ENCODE measurements at regions not wholly inside any gene's neighbourhood (a gene's known extent, or its start where the extent isn't known, plus 50 kb on each side); places are given as distances from the start of the nearest gene placed in this dataset.
A peak's percentile ranks its signal among the peaks of the same experiment; 100 is the strongest.
"Not testable (repeated sequence)": the region's sequence is repeated elsewhere in the genome, so short reads cannot be mapped to it uniquely, and the experiment has no call there.

DNA sequence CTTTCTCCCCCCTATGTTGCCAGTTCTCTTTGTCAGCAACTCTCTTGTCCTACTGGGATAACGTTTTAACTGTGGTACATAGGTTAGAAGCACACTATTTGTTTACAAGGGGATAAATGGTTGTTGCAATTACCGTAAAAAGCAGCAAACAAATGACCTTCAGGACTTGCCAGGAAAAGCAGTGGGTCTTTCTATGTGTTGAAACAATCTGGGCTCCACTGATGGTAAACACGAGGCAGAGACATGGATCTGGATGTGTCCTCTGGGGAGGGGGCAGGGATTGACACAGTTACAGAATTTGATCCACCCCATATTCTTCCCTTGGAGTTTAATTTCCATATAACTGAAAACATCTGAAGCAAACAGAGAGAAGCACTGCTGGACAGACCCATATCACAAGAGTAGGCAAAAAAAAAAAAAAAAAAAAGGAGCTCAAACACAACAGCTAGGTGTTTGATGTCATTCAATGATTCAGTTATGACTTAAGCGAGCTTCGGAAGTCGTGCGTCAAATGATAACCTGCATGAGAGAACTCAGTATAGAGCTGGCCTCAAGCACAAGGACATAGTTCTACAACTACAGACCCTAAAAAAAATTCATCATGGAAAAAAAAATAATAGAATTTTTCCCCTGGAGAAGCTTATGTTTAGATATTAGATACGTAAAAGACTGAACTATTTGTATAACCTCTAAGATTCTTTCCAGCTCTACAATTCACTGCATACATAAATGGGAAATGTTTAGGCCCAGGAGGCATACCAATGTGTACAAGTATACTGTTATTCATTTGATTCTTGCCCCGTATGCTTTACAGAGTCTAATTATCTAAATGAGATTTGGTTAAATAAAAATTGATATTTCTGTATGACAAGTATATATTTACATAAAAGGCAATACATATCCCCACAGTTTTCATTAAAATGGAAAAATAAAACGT is 127.7 kb downstream of the ALDH8A1 start:
- ATAC-seq: no peak

DNA sequence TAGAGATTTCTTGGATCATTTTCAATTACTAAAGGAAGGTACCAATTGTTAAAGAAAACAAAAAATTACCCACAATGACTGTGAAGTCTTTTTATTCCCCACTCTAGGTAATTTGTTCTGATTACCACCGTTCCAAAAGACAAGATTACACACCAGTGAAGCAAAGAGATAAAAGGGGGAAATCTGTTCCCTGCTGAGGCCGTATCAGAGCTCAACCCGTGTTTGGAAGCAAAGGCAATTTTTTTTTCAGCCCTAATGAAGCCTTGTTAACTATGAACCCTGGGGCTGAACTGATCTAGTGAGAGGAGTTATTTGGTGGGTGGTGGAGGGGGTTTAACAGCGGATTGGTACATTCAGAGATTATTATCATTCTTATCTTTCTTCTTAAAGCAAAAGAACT is 128.5 kb downstream of the ALDH8A1 start:
- no peak for ATAC-seq

DNA sequence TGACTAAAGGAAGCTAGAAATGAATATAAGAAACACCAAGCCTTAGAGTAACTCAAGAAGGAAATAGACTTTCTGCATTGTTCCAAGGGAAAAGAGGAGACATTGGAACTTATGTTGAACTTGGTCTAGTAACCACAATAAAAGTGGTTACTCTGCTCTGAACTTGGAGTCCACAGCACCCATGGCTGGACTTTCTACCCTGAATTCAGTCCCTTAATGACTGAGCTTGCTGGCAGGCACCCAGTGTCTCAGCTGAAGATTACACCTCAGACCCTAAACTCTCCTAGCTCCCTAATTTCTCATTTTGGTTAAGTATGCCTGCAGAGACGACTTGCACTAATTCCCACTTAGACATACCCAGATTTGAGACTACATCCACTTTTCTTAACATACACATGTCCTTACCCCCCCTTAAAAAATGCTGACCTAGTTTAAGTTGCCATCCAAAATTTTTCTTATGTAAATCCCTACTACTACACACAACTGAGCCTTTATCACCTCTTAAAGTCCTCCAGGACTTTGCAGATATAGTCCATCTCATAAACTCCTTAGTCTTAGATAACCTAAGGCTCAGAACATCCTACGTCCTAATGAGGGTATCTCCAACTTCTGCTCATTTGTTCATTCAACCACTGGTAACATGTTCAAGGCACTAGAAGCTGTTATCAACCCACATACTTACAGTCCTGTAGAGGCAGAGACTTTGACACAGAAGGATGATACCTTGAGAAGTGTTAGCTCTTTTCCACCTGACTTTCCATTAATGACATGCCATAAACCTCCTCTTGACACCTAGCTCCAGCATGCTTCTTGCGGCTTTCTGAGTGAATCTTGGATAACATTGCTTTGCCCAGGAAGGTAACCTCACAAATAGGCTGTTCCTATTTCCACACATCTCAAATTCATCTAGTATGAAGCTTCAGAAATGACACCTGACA is 129.8 kb downstream of the ALDH8A1 start:
- ATAC-seq: no peak

DNA sequence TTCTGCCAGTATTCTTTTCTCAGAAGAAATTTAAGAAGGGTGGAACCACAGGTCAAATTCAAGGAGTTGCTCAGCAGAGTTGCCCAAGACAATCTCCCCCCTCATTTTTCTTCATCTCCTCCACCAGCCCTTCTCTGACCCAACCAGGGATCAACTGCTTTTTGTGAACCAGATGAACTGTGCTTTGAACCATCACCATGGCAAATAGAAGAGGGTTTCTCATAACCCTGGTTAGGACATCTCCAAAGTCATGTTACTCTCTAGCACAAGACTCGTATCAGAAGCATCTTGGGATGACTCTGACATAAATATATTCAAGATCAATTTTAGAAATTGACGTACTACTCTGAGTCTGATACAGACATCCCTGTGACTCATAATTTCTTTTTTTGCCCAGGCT is 130.7 kb downstream of the ALDH8A1 start:
- ATAC-seq: no peak

DNA sequence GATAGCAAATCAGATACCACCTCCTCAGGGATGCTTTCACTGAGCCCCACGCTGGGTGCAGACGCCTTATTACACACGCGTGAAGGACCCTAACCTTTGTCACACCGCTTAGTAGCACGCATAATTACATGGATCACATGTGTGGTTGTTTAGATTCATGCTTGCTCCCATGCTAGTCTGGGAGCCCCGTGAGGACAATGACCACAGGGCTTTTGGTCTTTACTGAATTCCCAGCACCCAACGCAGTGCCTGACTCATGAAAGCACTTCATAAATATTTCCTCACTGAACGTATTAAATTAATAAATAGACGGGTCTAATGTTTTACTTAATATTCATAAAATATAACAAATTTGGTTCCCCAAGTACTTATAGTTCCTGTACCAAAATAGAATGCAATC is 132.5 kb downstream of the ALDH8A1 start:
- no peak for ATAC-seq

DNA sequence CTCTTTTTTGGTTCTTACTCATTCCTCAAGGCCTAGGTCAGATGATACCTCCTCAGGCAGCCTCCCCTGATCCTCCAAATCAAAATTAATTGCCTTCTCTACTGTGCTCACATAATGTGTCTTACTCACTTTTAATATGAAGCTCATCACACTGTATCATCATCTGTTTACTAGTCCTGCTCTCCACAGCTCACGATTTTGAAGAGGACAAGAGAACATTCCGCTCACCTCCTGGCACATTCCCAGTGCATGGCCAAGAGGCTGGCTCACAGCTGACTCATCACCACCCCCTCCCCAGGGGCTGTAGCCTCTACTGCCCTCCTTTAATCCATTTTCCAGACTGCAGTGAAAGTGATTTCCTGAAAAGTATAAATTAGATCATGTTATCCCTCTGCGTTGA is 133.1 kb downstream of the ALDH8A1 start:
- ATAC-seq: no peak

DNA sequence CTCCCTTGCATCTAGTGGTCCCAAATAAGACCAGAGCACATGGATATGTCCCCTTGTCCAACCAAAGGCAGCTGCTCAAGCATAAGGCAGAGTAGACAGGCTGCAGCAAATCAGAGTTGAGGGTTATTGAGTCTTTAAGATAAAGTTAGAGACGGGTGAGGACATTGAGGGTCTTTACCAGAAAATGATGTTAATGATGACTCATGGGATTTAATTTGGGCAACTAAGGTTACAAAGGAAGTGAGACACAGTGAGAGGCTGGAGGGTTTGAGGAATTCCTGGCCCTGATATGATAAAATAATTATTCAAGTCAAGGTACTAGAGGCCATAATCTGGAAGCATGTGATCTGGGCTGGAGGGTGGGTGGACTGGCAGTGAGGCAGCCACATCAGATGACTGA is 133.6 kb downstream of the ALDH8A1 start:
- no peak for ATAC-seq

DNA sequence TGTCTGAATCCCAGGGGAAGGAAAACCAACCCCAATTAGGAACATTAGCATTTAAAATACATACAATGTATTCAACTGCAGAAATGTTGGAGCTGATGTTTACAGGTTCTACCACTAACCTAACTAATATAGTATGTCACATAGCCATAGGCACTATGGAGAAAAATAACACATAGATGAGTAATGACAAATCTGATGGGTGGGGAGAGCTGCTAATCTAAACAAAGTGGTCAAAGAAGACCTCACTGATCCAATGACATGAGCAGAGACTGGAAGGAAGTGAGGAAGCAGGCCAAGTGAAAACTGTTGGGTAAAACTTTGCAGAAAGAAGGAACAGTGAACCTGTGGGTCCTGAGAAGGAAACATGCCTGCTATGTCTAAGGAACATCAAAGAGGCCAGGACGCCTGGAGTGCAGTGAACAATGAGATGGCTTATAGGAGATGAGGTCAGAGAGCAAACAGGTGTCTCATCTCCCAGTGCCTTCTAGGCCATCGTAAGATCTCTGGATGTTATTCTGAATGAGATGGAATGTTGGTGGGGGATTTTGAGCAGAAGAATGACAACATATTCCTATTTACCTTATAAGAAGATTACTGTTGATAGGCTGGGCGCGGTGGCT is 135.7 kb downstream of the ALDH8A1 start:
- ATAC-seq: peak; percentile 80

DNA sequence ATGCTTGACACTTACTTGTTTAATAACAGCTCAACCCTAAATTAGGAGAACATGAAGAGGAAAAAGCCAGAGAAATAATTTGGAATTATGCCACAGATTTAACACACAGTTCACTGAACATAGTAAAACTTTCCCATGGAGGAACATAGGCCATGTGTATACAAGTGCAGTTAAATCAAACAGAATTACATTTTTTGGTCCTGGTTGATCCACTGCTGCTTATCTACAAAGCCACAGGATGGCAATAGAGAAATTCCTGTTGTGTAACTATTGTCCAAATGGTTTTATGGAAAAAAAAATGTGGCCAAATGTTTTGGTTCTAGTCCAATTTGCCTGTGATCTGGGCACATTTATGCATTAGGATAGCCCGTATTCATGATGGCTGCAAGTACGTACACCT is 136.8 kb downstream of the ALDH8A1 start:
- no peak for ATAC-seq

DNA sequence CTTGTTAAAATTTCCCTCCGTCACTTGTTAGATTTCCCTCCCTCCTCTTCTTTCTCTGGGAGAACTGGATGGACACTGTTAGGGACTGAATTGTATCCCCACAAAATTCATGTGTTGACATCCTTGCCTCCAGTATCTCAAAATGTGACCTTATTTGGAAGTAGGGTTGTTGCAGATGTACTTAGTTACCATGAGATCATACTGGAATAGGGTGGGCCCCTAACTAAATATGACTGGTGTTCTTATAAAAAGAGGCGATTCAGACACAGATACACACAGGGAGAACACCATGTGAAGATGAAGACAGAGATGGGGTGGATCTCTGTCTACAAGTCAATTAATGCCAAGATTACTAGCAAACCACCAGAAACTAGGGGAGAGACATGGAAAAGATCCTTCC is 139.5 kb downstream of the ALDH8A1 start:
- ATAC-seq: no peak

DNA sequence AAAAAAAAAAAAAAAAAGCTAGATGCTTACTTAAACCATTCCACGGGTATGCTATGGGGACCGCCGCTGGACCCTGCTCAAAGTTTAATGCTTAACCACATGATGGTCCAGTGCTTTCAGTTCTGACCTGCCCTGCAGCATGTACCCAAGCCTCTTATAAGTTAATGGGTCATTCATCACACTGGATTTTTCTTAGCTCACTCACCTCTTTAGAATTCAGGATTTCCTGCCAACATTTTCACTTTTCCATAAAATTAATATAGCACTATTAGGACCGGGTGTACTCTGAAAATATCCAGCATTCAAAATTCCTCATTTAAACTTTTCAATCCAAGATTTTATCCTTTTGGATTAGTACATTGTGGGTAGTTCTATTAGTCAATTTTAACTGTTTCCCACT is 140.8 kb downstream of the ALDH8A1 start:
- no peak for ATAC-seq

DNA sequence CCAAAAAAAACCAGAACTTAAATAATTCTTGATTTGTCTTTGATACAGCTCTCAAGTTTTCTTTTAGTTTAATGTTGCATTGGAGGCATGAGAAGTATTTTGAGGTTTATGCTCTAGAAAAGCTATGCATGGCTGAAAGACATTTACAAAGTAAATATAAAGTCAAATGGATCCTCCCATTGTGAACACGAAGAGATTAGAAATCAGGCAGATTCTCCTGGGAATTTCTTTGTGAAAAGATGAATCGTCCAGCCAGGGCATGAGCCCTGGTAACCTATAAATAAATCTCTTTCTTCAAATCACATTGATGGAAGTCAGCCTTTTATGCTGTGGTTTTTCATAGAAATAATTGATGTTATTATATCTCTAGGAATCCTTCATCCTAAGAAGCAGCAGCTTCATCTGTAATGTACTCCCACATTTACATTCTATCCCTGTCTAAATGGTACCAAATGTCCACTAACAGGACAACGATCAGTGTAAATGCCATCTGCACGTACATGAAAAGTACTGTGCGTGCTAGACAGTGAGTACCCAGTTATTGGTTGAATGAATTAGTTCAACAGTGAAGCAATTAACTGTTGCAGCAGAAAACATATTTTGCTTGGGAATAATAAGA is 143.6 kb downstream of the ALDH8A1 start:
- no peak for ATAC-seq

DNA sequence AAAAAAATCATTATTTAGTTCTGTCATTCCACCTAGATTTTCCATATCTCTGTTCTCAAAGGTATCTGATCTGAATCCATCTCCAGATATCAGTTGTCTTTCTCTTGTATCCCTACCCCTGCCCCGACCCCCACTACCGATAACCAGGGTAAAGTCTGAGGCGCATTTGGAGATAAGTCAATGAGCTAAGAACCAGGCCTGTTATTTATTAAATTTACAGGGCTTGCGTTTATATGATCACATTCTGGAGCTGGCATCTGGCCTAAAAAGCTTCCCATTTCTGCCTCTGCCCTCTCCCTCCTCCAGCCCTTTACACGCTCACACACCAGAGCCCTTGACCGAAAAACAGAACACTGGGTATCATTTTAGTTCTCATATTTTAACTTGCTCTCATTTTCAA is 144.7 kb downstream of the ALDH8A1 start:
- ATAC-seq: no peak

DNA sequence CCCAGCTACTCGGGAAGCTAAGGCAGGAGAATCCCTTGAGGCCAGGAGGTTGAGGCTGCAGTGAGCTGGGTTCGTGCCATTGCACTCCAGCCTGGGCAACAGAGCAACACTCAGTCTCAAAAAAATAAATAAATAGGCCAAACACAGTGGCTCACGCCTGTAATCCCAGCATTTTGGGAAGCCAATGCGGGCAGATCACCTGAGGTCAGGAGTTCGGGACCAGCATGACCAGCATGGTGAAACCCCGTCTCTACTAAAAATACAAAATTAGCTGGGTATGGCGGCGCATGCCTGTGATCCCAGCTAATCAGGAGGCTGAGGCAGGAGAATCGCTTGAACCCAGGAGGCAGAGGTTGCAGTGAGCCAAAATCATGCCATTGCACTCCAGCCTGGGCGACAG is 145.6 kb downstream of the ALDH8A1 start:
- ATAC-seq: not testable (repeated sequence)

DNA sequence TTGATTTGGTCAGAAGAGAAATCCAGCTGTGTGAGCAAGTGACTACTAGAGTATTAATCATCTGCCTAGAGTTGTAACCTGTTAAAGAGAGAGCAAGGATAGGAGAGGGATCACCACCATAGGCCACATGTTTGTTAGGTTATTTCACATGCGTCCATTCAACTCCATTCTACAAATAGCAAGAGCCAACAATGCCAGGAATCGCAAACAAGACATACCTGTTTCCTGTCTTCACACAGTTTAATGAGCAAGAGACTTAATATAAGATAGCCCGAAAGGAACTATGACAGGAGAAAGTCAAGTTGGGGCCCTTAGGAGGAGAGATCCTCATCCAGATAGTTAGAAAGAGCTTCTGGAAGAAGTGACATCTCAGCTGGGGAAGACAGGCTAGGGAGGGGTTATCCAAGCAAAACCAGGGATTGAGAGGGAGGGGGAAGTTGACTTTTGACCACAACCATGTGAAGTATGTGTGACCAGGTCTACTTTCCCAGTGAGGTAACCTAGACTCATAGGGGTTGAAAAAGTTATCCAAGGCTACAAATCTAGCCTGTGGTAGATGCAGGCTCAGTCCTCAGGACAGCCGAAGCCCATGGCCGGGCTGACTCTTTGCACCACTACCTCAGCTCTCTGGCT is 147.4 kb downstream of the ALDH8A1 start:
- ATAC-seq: peak; percentile 26

DNA sequence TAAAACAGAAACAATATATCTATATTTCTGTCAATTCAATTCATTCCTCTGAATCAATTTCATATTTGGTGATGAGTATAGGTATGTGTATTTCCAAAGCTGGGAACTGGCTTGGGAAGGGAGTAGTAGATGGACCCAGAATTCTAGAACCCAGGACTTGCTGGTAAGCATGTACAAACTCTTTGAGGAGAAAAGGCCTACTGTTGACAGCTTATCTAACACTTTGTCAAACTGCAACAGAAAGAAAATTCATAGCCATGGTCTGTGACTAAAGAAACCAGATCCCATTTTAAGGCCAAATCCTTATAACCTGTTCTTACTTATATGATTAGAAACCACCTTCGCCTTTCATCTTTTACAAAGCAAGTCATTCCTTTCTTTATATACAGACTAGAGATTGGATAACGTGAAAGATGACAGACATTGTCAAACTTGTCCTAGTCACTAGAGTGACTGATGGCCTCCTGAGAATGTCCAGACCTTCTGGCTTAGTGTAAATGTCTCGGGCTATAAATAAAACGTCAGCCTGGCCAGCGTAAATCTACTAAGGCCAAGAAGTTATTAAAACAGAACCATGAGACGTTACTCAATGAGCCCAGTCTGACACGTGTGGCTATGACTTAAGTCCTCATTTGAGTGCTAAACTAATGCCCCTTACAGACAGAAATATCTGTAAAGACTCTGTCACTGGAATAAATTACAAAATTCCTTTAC is 152.3 kb downstream of the ALDH8A1 start:
- ATAC-seq: no peak

DNA sequence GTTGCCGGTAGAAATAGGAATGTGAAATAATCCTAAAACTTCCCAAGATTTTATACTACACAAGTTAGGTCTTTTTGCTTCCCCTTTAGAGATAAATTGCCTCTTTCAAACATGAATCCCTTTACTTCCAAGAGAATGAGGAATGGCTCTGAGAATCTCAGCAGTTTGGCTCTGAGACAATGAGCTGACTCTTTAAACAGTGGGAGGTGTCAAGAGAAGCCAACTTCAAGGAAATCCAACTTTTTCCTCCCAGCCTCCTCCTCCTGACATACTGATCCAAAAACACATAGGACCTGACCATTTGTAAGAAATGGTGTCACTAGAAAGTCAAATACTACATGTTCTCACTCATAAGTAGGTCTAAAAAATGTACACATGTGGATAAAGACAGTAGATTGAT is 154.2 kb downstream of the ALDH8A1 start:
- ATAC-seq: no peak

DNA sequence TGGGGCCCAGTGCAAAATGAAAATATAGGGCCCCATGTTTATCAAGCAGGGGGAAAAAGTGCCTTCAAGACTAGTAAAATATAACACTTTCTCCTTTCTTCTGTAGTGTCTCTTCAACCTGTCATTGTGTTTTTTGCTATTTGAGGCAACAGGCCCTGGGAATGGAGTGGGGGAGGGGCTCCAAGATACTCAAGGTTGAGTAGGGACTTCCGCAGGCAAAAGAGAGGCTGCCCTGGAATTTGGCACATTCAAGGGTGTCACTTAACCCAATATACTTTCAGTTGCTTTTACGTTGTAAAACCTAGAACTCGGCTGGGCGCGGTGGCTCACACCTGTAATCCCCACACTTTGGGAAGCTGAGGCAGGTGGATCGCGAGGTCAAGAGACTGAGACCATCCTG is 154.9 kb downstream of the ALDH8A1 start:
- no peak for ATAC-seq

DNA sequence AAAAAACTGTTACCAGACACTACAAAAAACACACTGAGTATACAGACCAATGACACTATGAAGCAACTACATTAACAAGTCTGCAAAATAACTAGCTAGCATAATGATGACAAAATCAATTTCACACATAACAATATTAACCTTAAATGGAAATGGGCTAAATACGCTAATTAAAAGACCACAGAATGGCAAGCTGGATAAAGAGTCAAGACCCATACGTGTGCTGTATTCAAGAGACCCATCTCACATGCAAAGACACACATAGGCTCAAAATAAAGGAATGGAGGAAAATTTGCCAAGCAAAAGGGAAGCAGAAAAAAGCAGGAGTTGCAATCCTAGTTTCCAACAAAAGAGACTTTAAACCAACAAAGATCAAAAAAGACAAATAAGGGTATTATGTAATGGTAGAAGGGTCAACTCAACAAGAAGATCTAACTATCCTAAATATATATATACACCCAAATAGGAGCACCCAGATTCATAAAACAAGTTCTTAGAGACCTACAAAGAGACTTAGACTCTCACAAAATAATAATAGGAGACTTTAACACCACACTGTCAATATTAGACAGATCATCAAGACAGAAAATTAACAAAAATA is 158.6 kb downstream of the ALDH8A1 start:
- not testable (repeated sequence) for ATAC-seq

DNA sequence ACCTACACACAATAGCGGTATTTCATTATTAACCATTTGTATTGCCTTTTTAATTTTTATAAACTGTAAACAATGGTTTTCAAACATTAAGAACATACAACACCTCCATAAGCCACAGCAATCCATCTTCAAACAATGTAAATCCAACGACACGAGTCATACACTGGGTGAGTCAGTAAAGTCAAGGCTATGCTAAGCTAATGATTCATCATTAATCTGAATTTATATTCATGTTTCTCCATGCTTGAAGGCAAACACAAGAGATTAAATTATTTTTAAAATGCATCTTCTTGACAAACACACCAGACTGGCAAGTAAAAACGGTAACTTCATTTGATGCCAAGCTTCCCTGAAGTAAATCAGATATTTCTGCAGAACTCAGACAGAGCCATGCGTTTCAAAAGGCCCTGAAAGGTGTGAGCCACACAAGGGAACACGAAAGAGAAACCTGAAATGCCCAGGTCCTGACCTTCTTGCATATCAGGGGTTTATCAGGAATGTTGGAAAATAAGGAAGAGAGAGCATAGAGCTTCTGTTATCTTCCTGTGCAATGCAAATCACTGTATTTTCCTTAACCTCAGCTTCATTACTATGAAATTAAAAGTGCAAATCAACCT is 162.5 kb downstream of the ALDH8A1 start:
- peak; percentile 98 for ATAC-seq

DNA sequence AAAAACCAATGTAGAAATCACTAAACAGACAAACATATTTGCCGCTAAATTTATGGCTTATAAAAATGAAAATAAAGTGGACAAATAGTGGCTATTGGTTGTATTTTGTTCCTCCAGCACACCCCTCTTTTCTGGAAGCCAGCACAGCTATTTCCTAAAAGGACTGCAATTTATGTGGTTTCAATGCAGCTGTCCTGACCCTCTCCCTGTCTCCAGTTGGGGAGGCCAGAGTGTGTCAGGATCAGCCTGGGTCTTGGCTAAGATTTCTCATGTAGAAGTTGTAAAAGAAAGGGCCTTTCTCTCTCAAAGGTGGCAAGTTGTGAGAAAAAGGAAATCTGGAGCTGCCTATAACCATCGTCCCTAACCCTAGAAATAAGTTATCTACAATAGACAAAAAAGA is 165.6 kb downstream of the ALDH8A1 start:
- no peak for ATAC-seq

Measured in esophagus mucosa (tissue), 1 donor.